ENCODE measurements at regions not wholly inside any gene's neighbourhood (a gene's known extent, or its start where the extent isn't known, plus 50 kb on each side); places are given as distances from the start of the nearest gene placed in this dataset.

GRCh38 chr3:182438398-182438797 lies 354.9 kb upstream of the ATP11B start:
- in situ Hi-C loops (cut with MboI): no loop called here
- H4K20me1 ChIP-seq (ENCODE audit: insufficient read depth): no peaks in the 10 kb centered on the region
- no peak overlapping the region for H3K9ac ChIP-seq
- no peaks in the 10 kb centered on the region for H3K9me3 ChIP-seq (ENCODE audit: low read depth)
- H3K27me3 ChIP-seq (replicated peaks; ENCODE audit: insufficient read depth): no peaks in the 10 kb centered on the region
- WGBS, 2 experiments (ENCODE audit: low coverage in 1 of 2, low lambda C conversion rate in 2 of 2, missing lambda C conversion rate in 2 of 2): 14% methylated on average over 1 of the region's 1 CpG
- no peaks in the 10 kb centered on the region for H3K9me2 ChIP-seq (ENCODE audit: insufficient read depth)
- H3K36me3 ChIP-seq (ENCODE audit: low read depth): no peaks in the 10 kb centered on the region
- H3K27ac ChIP-seq: no peak overlapping the region
- no peaks in the 10 kb centered on the region for H3K4me1 ChIP-seq (ENCODE audit: insufficient read depth)
- TF ChIP-seq EZH2phosphoT487 (IDR thresholded peaks at IDR 0.05; ENCODE audit: insufficient read depth, low read depth): no peak
- no peak for TF ChIP-seq EZH2 (IDR thresholded peaks at IDR 0.05; ENCODE audit: insufficient read depth, poor library complexity, severe bottlenecking)
- no peaks in the 10 kb centered on the region for H3K79me2 ChIP-seq (ENCODE audit: insufficient read depth)
- H3K4me2 ChIP-seq (ENCODE audit: unreplicated experiment): no peak overlapping the region
- DNase-seq: no peak
- H2AFZ ChIP-seq: no peak overlapping the region
- no peaks in the 10 kb centered on the region for H3F3A ChIP-seq (ENCODE audit: insufficient read depth)
- H3K4me3 ChIP-seq: no peak overlapping the region

- in situ Hi-C loops (cut with MboI): no loop called here
- Histone ChIP-seq H3K4me3 (no peak overlapping the region), H3K79me2 (ENCODE audit: insufficient read depth) (no peaks in the 10 kb centered on the region), H4K20me1 (ENCODE audit: insufficient read depth) (no peaks in the 10 kb centered on the region), H2AFZ (no peak overlapping the region), H3K27me3 (replicated peaks; ENCODE audit: insufficient read depth) (no peaks in the 10 kb centered on the region), H3K27ac (no peak overlapping the region), H3F3A (ENCODE audit: insufficient read depth) (no peaks in the 10 kb centered on the region), H3K9me3 (ENCODE audit: low read depth) (no peaks in the 10 kb centered on the region), H3K9me2 (ENCODE audit: insufficient read depth) (no peaks in the 10 kb centered on the region), H3K9ac (no peak overlapping the region), H3K4me1 (ENCODE audit: insufficient read depth) (no peaks in the 10 kb centered on the region), H3K4me2 (ENCODE audit: unreplicated experiment) (no peak overlapping the region), H3K36me3 (ENCODE audit: low read depth) (no peaks in the 10 kb centered on the region)
- no peak for TF ChIP-seq EZH2 (IDR thresholded peaks at IDR 0.05; ENCODE audit: insufficient read depth, poor library complexity, severe bottlenecking)
- TF ChIP-seq EZH2phosphoT487 (IDR thresholded peaks at IDR 0.05; ENCODE audit: insufficient read depth, low read depth): no peak
- no peak for DNase-seq
Measured at GRCh38 chr3:182440101-182440500, 353.2 kb upstream of the ATP11B start.

GRCh38 chr3:182445576-182445975 lies 347.7 kb upstream of the ATP11B start:
- TF ChIP-seq EZH2 (IDR thresholded peaks at IDR 0.05; ENCODE audit: insufficient read depth, poor library complexity, severe bottlenecking) (no peak), EZH2phosphoT487 (IDR thresholded peaks at IDR 0.05; ENCODE audit: insufficient read depth, low read depth) (no peak)
- Histone ChIP-seq H3F3A (ENCODE audit: insufficient read depth) (no peaks in the 10 kb centered on the region), H3K9ac (no peak overlapping the region), H3K4me2 (ENCODE audit: unreplicated experiment) (no peak overlapping the region), H3K4me3 (no peak overlapping the region), H2AFZ (no peak overlapping the region), H3K79me2 (ENCODE audit: insufficient read depth) (no peaks in the 10 kb centered on the region), H4K20me1 (ENCODE audit: insufficient read depth) (no peaks in the 10 kb centered on the region), H3K9me2 (ENCODE audit: insufficient read depth) (no peaks in the 10 kb centered on the region), H3K36me3 (ENCODE audit: low read depth) (no peaks in the 10 kb centered on the region), H3K27ac (no peak overlapping the region), H3K9me3 (ENCODE audit: low read depth) (no peaks in the 10 kb centered on the region), H3K4me1 (ENCODE audit: insufficient read depth) (no peaks in the 10 kb centered on the region), H3K27me3 (replicated peaks; ENCODE audit: insufficient read depth) (no peaks in the 10 kb centered on the region)
- no peak for DNase-seq
- 16 to 21% methylated on average over 5 of the region's 5 CpGs for WGBS, 2 experiments (ENCODE audit: low coverage in 1 of 2, low lambda C conversion rate in 2 of 2, missing lambda C conversion rate in 2 of 2)
- in situ Hi-C loops (cut with MboI): no loop called here

GRCh38 chr3:182450942-182451787 lies 342.1 kb upstream of the ATP11B start:
- Histone ChIP-seq H3K9me3 (ENCODE audit: low read depth) (no peaks in the 10 kb centered on the region), H3K79me2 (ENCODE audit: insufficient read depth) (no peaks in the 10 kb centered on the region), H3K9me2 (ENCODE audit: insufficient read depth) (no peaks in the 10 kb centered on the region), H3K4me2 (ENCODE audit: unreplicated experiment) (no peak overlapping the region), H3F3A (ENCODE audit: insufficient read depth) (no peaks in the 10 kb centered on the region), H2AFZ (no peak overlapping the region), H3K36me3 (ENCODE audit: low read depth) (no peaks in the 10 kb centered on the region), H3K9ac (no peak overlapping the region), H3K4me1 (ENCODE audit: insufficient read depth) (no peaks in the 10 kb centered on the region), H3K27ac (no peak overlapping the region), H4K20me1 (ENCODE audit: insufficient read depth) (no peaks in the 10 kb centered on the region), H3K4me3 (no peak overlapping the region), H3K27me3 (replicated peaks; ENCODE audit: insufficient read depth) (no peaks in the 10 kb centered on the region)
- in situ Hi-C loops (cut with MboI): no loop called here
- 18 to 22% methylated on average over 6 of the region's 6 CpGs for WGBS, 2 experiments (ENCODE audit: low coverage in 1 of 2, low lambda C conversion rate in 2 of 2, missing lambda C conversion rate in 2 of 2)
- no peak for DNase-seq
- no peak for TF ChIP-seq EZH2phosphoT487 (IDR thresholded peaks at IDR 0.05; ENCODE audit: insufficient read depth, low read depth)
- no peak for TF ChIP-seq EZH2 (IDR thresholded peaks at IDR 0.05; ENCODE audit: insufficient read depth, poor library complexity, severe bottlenecking)

Measured in GM23248 (cell line).